CD14-positive monocyte (primary cell): ENCODE measurements at regions not wholly inside any gene's neighbourhood (a gene's known extent, or its start where the extent isn't known, plus 50 kb on each side); places are given as distances from the start of the nearest gene placed in this dataset.

Experiments
- DNase-seq, 3 donors: peaks; one replicate each; pipeline ENCODE4 v3.0.0-alpha.2; 2011 to 2022
- H2AFZ ChIP-seq: 2 replicates; pipeline ENCODE4 v1.6.0; 2012; ENCODE audit warnings: mild to moderate bottlenecking, low read depth, low read length, inconsistent platforms; ENCODE audit not compliant: insufficient read depth, poor library complexity, severe bottlenecking
- H3K27ac ChIP-seq, 2 donors: 1 replicate in 1 of 2; 2 replicates in 1 of 2; pipeline ENCODE4 v1.5.1; 2012 to 2013; ENCODE audit warnings: low read length in 2 of 2, control low read depth in 1 of 2, inconsistent platforms in 1 of 2, low read depth in 1 of 2, mild to moderate bottlenecking in 1 of 2
- H3K27me3 ChIP-seq, 2 donors: one replicate each; pipeline versions ENCODE4 v1.6.0 to v1.6.1; 2011 to 2013; ENCODE audit warnings: low read length in 2 of 2; ENCODE audit not compliant: control insufficient read depth in 2 of 2, insufficient read depth in 2 of 2
- H3K36me3 ChIP-seq, 2 donors: replicated peaks in 1 of 2; 1 replicate in 1 of 2; 2 replicates in 1 of 2; pipeline versions ENCODE4 v1.5.1 to v1.6.1; 2012 to 2013; ENCODE audit warnings: low read length in 2 of 2, control low read depth in 1 of 2, inconsistent platforms in 1 of 2, mild to moderate bottlenecking in 1 of 2; ENCODE audit not compliant: insufficient read depth in 2 of 2, control insufficient read depth in 1 of 2
- H3K4me1 ChIP-seq, 2 donors: 1 replicate in 1 of 2; 2 replicates in 1 of 2; pipeline versions ENCODE4 v1.5.1 to v1.6.1; 2012 to 2013; ENCODE audit warnings: low read length in 2 of 2, control low read depth in 1 of 2, inconsistent platforms in 1 of 2, mild to moderate bottlenecking in 1 of 2, moderate library complexity in 1 of 2; ENCODE audit not compliant: insufficient read depth in 2 of 2, control insufficient read depth in 1 of 2
- H3K4me2 ChIP-seq: replicated peaks from 2 replicates; pipeline ENCODE3; 2012; ENCODE audit warnings: low read length, moderate library complexity, mild to moderate bottlenecking; ENCODE audit not compliant: poor library complexity, severe bottlenecking; ENCODE audit errors: extremely low read depth
- H3K4me3 ChIP-seq, 3 experiments: fragments of 200-600 bp in 1 of 3; sonication (generic) in 1 of 3; replicated peaks in 1 of 3; 1 replicate in 2 of 3; 2 replicates in 1 of 3; pipeline ENCODE4 v1.5.1; 2011 to 2013; ENCODE audit warnings: low read length in 3 of 3, mild to moderate bottlenecking in 3 of 3, control low read depth in 2 of 3, low read depth in 2 of 3, inconsistent platforms in 1 of 3, moderate library complexity in 1 of 3
- H3K79me2 ChIP-seq: 2 replicates; pipeline ENCODE4 v1.6.0; 2012; ENCODE audit warnings: mild to moderate bottlenecking, control low read depth, inconsistent platforms, low read length, moderate library complexity; ENCODE audit not compliant: insufficient read depth
- H3K9ac ChIP-seq: 2 replicates; pipeline ENCODE4 v1.6.0; 2017; ENCODE audit warnings: low read length, mild to moderate bottlenecking; ENCODE audit not compliant: insufficient read depth, poor library complexity, severe bottlenecking
- H3K9me3 ChIP-seq, 2 donors: replicated peaks in 1 of 2; 1 replicate in 1 of 2; 2 replicates in 1 of 2; pipeline versions ENCODE4 v1.5.1 to v1.6.1; 2012 to 2013; ENCODE audit warnings: low read length in 2 of 2, control low read depth in 1 of 2; ENCODE audit not compliant: control insufficient read depth in 1 of 2, insufficient read depth in 1 of 2
- H4K20me1 ChIP-seq: 2 replicates; pipeline ENCODE4 v1.6.0; 2012; ENCODE audit warnings: mild to moderate bottlenecking, low read length, control low read depth, moderate library complexity; ENCODE audit not compliant: insufficient read depth
- H3K27ac Mint-ChIP-seq, 7 donors: one replicate each; pipeline ENCODE4 v1.8.0; 2020; ENCODE audit warnings: mild to moderate bottlenecking in 7 of 7, mixed read lengths in 7 of 7, moderate library complexity in 6 of 7, inconsistent platforms in 2 of 7
- H3K27me3 Mint-ChIP-seq, 3 donors: one replicate each; pipeline ENCODE4 v1.8.0; 2021 to 2022; ENCODE audit warnings: low read depth in 3 of 3, mild to moderate bottlenecking in 3 of 3, mixed read lengths in 3 of 3, moderate library complexity in 3 of 3, inconsistent platforms in 1 of 3
- H3K36me3 Mint-ChIP-seq, 2 donors: one replicate each; pipeline ENCODE4 v1.8.0; 2020; ENCODE audit warnings: mixed read lengths in 2 of 2, inconsistent platforms in 1 of 2, mild to moderate bottlenecking in 1 of 2
- H3K4me1 Mint-ChIP-seq: one replicate; pipeline ENCODE4 v1.8.0; 2020; ENCODE audit warnings: mild to moderate bottlenecking, mixed read lengths
- H3K4me3 Mint-ChIP-seq, 2 donors: one replicate each; pipeline ENCODE4 v1.8.0; 2020; ENCODE audit warnings: mild to moderate bottlenecking in 2 of 2, mixed read lengths in 2 of 2, moderate library complexity in 1 of 2
- H3K9me3 Mint-ChIP-seq, 7 donors: one replicate each; pipeline ENCODE4 v1.8.0; 2020 to 2022; ENCODE audit warnings: mixed read lengths in 7 of 7, mild to moderate bottlenecking in 6 of 7, moderate library complexity in 6 of 7, inconsistent platforms in 2 of 7
- CTCF ChIP-seq: fragments of 200-600 bp; IDR thresholded peaks from one replicate; pipeline ENCODE4 v1.8.0; 2022; ENCODE audit warnings: antibody characterized with exemption, mild to moderate bottlenecking
- WGBS: methylation state at CpG from one replicate; pipeline ENCODE4 v1.1.5; 2013; ENCODE audit warnings: missing lambda C conversion rate; ENCODE audit not compliant: insufficient coverage; 5-methylcytosine and 5-hydroxymethylcytosine counted together
- intact Hi-C, 2 donors: fragments of 100-400 bp; cut with micrococcal nuclease; formaldehyde crosslinking; loops; one replicate each; pipeline versions ENCODE4 v1.15.0 to v1.15.1; 2023

DNA sequence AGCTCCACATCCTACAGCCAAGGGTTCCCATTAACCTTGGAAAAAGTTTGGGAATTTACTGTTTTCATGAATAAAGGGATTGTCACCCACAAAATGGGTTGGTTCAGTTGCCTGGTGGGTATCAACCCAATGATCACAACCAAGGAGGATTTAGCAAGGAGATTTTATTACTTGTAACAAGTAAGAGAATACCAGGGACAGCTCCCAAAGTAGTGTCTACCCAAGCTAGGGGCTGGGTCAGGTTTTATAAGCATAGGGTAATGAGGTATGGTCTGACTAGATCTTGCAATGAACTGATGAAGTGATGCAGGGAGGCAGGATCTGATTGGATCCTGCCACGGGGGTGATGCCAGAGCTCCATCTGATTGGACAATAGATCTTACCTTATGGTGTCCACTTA lies 681.8 kb downstream of the SLC4A3 start:
- Histone ChIP-seq H3K27me3 (no peaks in the 10 kb centered on the region), H3K4me1 (no peaks in the 10 kb centered on the region), H3K4me2 (no peak overlapping the region), H3K79me2 (no peaks in the 10 kb centered on the region), H3K27ac (no peak overlapping the region), H3K9me3 (no peaks in the 10 kb centered on the region), H3K4me3 (no peak overlapping the region), H3K36me3 (no peaks in the 10 kb centered on the region), H3K9ac (no peak overlapping the region), H2AFZ (no peak overlapping the region), H4K20me1 (no peaks in the 10 kb centered on the region)
- H3K4me3 Mint-ChIP-seq, result no peak overlapping the region
- no peak for TF ChIP-seq CTCF
- H3K27ac Mint-ChIP-seq, result no peak overlapping the region
- no peaks in the 10 kb centered on the region for H3K36me3 Mint-ChIP-seq
- H3K4me1 Mint-ChIP-seq, result no peaks in the 10 kb centered on the region
- peaks cover 0 to 2% (median 0%) of the 10 kb centered on the region in 3 donors for H3K27me3 Mint-ChIP-seq
- intact Hi-C loops, result no loop called here
- no peak for DNase-seq
- peaks cover 1 to 17% (median 4%) of the 10 kb centered on the region in 7 donors for H3K9me3 Mint-ChIP-seq
- WGBS, result 67% methylated on average over 1 of the region's 1 CpG

GRCh38 chr2:220310451-220310861 lies 683.0 kb downstream of the SLC4A3 start:
- no peak overlapping the region for H3K4me2 ChIP-seq
- no peaks in the 10 kb centered on the region for H3K79me2 ChIP-seq
- no peak overlapping the region for H3K9ac ChIP-seq
- no peaks in the 10 kb centered on the region for H4K20me1 ChIP-seq
- Mint-ChIP-seq H3K4me3 (no peak overlapping the region), H3K27ac (no peak overlapping the region), H3K4me1 (no peaks in the 10 kb centered on the region), H3K27me3 (peaks cover 0 to 2% (median 0%) of the 10 kb centered on the region in 3 donors), H3K36me3 (no peaks in the 10 kb centered on the region), H3K9me3 (peaks cover 3 to 17% (median 5%) of the 10 kb centered on the region in 7 donors)
- no peaks in the 10 kb centered on the region for H3K27me3 ChIP-seq
- H3K27ac ChIP-seq, result no peak overlapping the region
- TF ChIP-seq CTCF, result no peak
- H3K9me3 ChIP-seq, result peaks cover 0 to 6% of the 10 kb centered on the region in 2 donors
- no peaks in the 10 kb centered on the region for H3K36me3 ChIP-seq
- DNase-seq, result no peak
- no peaks in the 10 kb centered on the region for H3K4me1 ChIP-seq
- intact Hi-C loops, result no loop called here
- no peak overlapping the region for H3K4me3 ChIP-seq
- H2AFZ ChIP-seq, result no peak overlapping the region
- no CpG with 5 or more reads among the region's 1 CpG for WGBS
